H1 (cell line): ENCODE measurements at regions not wholly inside any gene's neighbourhood (a gene's known extent, or its start where the extent isn't known, plus 50 kb on each side); places are given as distances from the start of the nearest gene placed in this dataset.

Experiments
- CHD7 ChIP-seq: fragments of 300-600 bp; sonication (generic); IDR thresholded peaks from 2 replicates; pipeline ENCODE4 v1.7.1; 2012; ENCODE audit warnings: low read length, moderate library complexity, mild to moderate bottlenecking, inconsistent platforms; ENCODE audit not compliant: insufficient replicate concordance
- FOSL1 ChIP-seq: IDR thresholded peaks from 2 replicates; pipeline ENCODE4 v1.6.1; 2011; ENCODE audit warnings: mild to moderate bottlenecking, low read depth, low read length, moderate library complexity; ENCODE audit not compliant: insufficient read depth
- RBBP5 ChIP-seq: IDR thresholded peaks from 2 replicates; pipeline ENCODE4 v1.7.1; 2012; ENCODE audit warnings: low read depth, mild to moderate bottlenecking, inconsistent platforms, low read length, moderate library complexity, borderline replicate concordance
- TAF1 ChIP-seq: IDR thresholded peaks from 2 replicates; pipeline ENCODE4 v1.6.1; 2011; ENCODE audit warnings: mild to moderate bottlenecking, low read depth, low read length

GRCh38 chr10:29057822-29058331 lies 231.0 kb upstream of the LYZL1 start (continued):
- TF ChIP-seq TAF1, result no peak
- no peak for TF ChIP-seq FOSL1
- no peak for TF ChIP-seq RBBP5
- no peak for TF ChIP-seq CHD7
- TF ChIP-seq, all 59 proteins: peak for 0
